Nephron progenitor cell (in vitro differentiated cells): ENCODE measurements at regions not wholly inside any gene's neighbourhood (a gene's known extent, or its start where the extent isn't known, plus 50 kb on each side); places are given as distances from the start of the nearest gene placed in this dataset.

Experiments used
- DNase-seq: peaks from one replicate; pipeline ENCODE4 v3.0.0; 2021
- H3K27ac Mint-ChIP-seq: 2 replicates; pipeline ENCODE4 v1.8.0; 2021; ENCODE audit warnings: mild to moderate bottlenecking, moderate library complexity, mixed read lengths
- H3K27me3 Mint-ChIP-seq: 2 replicates; pipeline ENCODE4 v1.8.0; 2021; ENCODE audit warnings: mild to moderate bottlenecking, low read depth, mixed read lengths; ENCODE audit not compliant: poor library complexity
- H3K36me3 Mint-ChIP-seq: 2 replicates; pipeline ENCODE4 v1.8.0; 2021; ENCODE audit warnings: low read depth, mixed read lengths
- H3K4me1 Mint-ChIP-seq: 2 replicates; pipeline ENCODE4 v1.8.0; 2021; ENCODE audit warnings: mixed read lengths
- H3K4me3 Mint-ChIP-seq: 2 replicates; pipeline ENCODE4 v1.8.0; 2021; ENCODE audit warnings: mild to moderate bottlenecking, moderate library complexity, mixed read lengths
- H3K9me3 Mint-ChIP-seq: 2 replicates; pipeline ENCODE4 v1.8.0; 2021; ENCODE audit warnings: mild to moderate bottlenecking, moderate library complexity, mixed read lengths
- CTCF ChIP-seq: fragments of 200-600 bp; sonication (generic); IDR thresholded peaks from 2 replicates; pipeline ENCODE4 v1.5.0; 2021; ENCODE audit warnings: antibody characterized with exemption

GRCh38 chr10:131615150-131615549 lies 285.7 kb upstream of the PPP2R2D start:
- no peak for TF ChIP-seq CTCF
- no peaks in the 10 kb centered on the region for H3K36me3 Mint-ChIP-seq

GRCh38 chr10:131616040-131616439 lies 284.8 kb upstream of the PPP2R2D start:
- Mint-ChIP-seq H3K27me3 (peaks cover 13% of the 10 kb centered on the region), H3K4me1 (peaks cover 17% of the 10 kb centered on the region), H3K9me3 (peaks cover 3% of the 10 kb centered on the region), H3K27ac (no peak overlapping the region), H3K36me3 (no peaks in the 10 kb centered on the region), H3K4me3 (no peak overlapping the region)
- no peak for DNase-seq
- no peak for TF ChIP-seq CTCF

More at GRCh38 chr10:131615150-131615549, 285.7 kb upstream of the PPP2R2D start:
- peaks cover 13% of the 10 kb centered on the region for H3K27me3 Mint-ChIP-seq
- H3K4me1 Mint-ChIP-seq, result peaks cover 17% of the 10 kb centered on the region
- H3K4me3 Mint-ChIP-seq, result no peak overlapping the region
- H3K27ac Mint-ChIP-seq, result no peak overlapping the region
- H3K9me3 Mint-ChIP-seq, result peaks cover 3% of the 10 kb centered on the region
- no peak for DNase-seq

GRCh38 chr10:131617113-131617858 lies 283.5 kb upstream of the PPP2R2D start:
- peaks cover 13% of the 10 kb centered on the region for H3K27me3 Mint-ChIP-seq
- H3K4me3 Mint-ChIP-seq, result no peak overlapping the region
- no peak for DNase-seq
- no peaks in the 10 kb centered on the region for H3K36me3 Mint-ChIP-seq
- no peak for TF ChIP-seq CTCF
- H3K27ac Mint-ChIP-seq, result no peak overlapping the region
- H3K9me3 Mint-ChIP-seq, result peaks cover 3% of the 10 kb centered on the region
- H3K4me1 Mint-ChIP-seq, result peaks cover 23% of the 10 kb centered on the region

- Mint-ChIP-seq H3K9me3 (peaks cover 3% of the 10 kb centered on the region), H3K4me3 (no peak overlapping the region), H3K27ac (no peak overlapping the region), H3K36me3 (no peaks in the 10 kb centered on the region), H3K27me3 (peaks cover 9% of the 10 kb centered on the region), H3K4me1 (peaks cover 28% of the 10 kb centered on the region)
- no peak for TF ChIP-seq CTCF
- DNase-seq, result no peak
Measured at GRCh38 chr10:131618587-131619267, 282.1 kb upstream of the PPP2R2D start.

- Mint-ChIP-seq H3K9me3 (peaks cover 4% of the 10 kb centered on the region), H3K4me3 (no peak overlapping the region), H3K36me3 (no peaks in the 10 kb centered on the region), H3K27ac (no peak overlapping the region), H3K4me1 (peaks cover 28% of the 10 kb centered on the region), H3K27me3 (peaks cover 5% of the 10 kb centered on the region)
- DNase-seq, result no peak
- TF ChIP-seq CTCF, result no peak
Measured at GRCh38 chr10:131620314-131620713, 280.5 kb upstream of the PPP2R2D start.
